NB4 (cell line): ENCODE measurements at regions not wholly inside any gene's neighbourhood (a gene's known extent, or its start where the extent isn't known, plus 50 kb on each side); places are given as distances from the start of the nearest gene placed in this dataset.

Source experiments
- DNase-seq: peaks from one replicate; pipeline ENCODE4 v3.0.0; 2010; ENCODE audit warnings: low read depth
- H3K4me3 ChIP-seq: one replicate; pipeline ENCODE4 v1.5.1; 2011; ENCODE audit warnings: mild to moderate bottlenecking, low read depth, low read length, moderate library complexity
- MYC ChIP-seq: IDR thresholded peaks from 2 replicates; pipeline ENCODE4 v1.6.1; 2011; ENCODE audit warnings: low read depth, low read length
- POLR2A ChIP-seq: IDR thresholded peaks from 2 replicates; pipeline ENCODE4 v1.6.1; 2011; ENCODE audit warnings: mild to moderate bottlenecking; ENCODE audit not compliant: insufficient read length; ENCODE audit errors: extremely low read depth
- TF ChIP-seq, protein P1 (sequence below): IDR thresholded peaks from 2 replicates; pipeline ENCODE4 v1.6.1; 2011; ENCODE audit warnings: low read depth, low read length
- TF ChIP-seq, protein P2 (sequence below): IDR thresholded peaks from one replicate; pipeline ENCODE4 v1.5.1; 2012; ENCODE audit warnings: low read depth, low read length

DNA sequence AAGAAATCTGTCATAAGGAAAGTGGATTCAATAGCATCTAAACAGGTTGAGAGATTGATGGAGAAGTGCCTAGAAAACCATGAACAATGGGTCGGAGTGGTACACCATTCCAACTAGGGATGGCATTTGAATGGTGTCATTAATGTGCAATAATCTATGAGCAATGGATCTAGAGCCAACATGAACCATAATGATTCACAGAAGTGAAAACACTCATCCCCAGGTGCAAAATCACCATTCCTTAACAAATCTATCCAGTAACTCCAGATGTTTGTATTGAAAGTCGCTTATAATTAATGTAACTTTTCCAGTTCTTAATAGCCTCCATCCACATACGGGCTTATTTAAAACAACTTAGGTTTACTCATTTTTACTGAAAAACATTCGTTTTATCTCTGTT is 201.3 kb upstream of the ADGRL4 start:
- TF ChIP-seq POLR2A = no peak
- TF ChIP-seq, protein P1, sequence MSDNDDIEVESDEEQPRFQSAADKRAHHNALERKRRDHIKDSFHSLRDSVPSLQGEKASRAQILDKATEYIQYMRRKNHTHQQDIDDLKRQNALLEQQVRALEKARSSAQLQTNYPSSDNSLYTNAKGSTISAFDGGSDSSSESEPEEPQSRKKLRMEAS = no peak
- TF ChIP-seq, protein P2, sequence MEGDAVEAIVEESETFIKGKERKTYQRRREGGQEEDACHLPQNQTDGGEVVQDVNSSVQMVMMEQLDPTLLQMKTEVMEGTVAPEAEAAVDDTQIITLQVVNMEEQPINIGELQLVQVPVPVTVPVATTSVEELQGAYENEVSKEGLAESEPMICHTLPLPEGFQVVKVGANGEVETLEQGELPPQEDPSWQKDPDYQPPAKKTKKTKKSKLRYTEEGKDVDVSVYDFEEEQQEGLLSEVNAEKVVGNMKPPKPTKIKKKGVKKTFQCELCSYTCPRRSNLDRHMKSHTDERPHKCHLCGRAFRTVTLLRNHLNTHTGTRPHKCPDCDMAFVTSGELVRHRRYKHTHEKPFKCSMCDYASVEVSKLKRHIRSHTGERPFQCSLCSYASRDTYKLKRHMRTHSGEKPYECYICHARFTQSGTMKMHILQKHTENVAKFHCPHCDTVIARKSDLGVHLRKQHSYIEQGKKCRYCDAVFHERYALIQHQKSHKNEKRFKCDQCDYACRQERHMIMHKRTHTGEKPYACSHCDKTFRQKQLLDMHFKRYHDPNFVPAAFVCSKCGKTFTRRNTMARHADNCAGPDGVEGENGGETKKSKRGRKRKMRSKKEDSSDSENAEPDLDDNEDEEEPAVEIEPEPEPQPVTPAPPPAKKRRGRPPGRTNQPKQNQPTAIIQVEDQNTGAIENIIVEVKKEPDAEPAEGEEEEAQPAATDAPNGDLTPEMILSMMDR = no peak
- TF ChIP-seq MYC = no peak
- no peak for DNase-seq
- no peak overlapping the region for H3K4me3 ChIP-seq

DNA sequence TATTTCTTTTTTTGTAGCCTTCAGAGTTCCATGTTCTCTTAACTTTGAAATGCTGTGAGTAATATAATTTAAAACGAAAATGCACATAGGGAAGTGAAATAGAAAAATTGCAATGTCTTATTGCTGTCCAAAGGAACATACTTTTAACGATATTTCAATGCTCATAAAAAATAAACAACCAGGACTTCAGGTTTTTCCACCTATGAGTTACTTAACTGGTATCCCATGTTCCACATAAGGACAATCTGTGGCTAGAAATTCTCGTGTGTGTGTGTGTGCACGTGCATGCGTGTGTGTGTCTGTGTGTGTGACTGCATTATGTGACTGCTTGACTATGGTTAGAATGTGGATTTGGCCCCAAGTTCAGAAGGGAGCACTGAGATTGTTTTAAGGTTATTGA is 200.8 kb upstream of the ADGRL4 start:
- TF ChIP-seq MYC (no peak), POLR2A (no peak)
- TF ChIP-seq, protein P1 = no peak
- TF ChIP-seq, protein P2 = no peak
- no peak for DNase-seq
- H3K4me3 ChIP-seq = no peak overlapping the region

DNA sequence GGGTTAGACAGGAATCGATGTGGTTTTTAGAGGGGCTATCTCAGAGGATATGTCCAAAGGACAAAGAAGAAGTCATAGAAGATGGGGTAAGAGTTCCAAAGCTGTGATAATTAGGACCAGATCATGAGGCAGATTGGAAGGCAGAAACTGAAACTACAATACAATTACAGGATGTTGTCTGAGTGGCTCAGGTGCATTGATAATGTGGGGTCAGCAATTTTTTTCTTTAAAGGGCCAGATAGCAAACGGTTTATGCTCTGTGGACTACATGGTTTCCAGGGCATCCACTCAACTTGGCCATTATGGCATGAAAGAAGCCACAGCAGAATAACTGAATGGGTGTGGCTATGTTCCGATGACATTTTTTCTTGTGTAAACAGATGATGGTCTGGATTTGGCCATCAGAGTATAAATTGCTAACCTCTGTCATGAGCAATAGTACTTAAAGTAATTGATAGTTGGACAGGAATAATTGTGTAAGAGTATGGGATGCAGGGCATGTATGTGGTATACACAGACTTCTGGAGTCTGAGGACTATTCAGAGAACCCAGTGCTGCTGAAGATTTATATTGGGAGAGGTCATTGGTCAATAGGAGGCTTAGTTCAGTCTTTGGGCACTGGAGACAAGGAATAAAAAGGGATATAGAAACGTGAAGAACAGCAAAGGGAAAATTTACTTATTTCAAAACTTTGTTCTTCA is 198.4 kb upstream of the ADGRL4 start:
- TF ChIP-seq POLR2A = no peak
- TF ChIP-seq, protein P1 = no peak
- TF ChIP-seq, protein P2 = no peak
- TF ChIP-seq MYC = no peak
- H3K4me3 ChIP-seq = no peak overlapping the region
- no peak for DNase-seq

DNA sequence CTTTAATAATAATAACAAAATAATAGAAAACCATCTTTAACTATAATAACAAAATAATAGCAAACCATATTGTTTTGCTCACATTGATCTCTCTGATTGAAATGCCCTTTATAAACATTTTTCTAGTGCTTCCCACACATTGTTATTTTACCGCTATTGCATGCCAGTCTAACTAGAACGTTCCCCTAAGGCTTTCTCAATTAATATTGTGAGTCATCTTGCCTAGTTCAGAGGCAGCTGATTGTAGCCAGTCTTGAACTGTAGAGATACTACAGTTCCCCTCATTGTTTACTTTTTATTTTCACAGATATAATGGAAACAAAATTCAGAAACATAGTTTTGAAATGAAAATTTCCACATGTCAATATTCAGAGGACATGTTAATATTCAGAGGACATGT is 192.3 kb upstream of the ADGRL4 start:
- no peak overlapping the region for H3K4me3 ChIP-seq
- TF ChIP-seq, protein P2 = no peak
- TF ChIP-seq POLR2A (no peak), MYC (no peak)
- TF ChIP-seq, protein P1 = no peak
- no peak for DNase-seq

DNA sequence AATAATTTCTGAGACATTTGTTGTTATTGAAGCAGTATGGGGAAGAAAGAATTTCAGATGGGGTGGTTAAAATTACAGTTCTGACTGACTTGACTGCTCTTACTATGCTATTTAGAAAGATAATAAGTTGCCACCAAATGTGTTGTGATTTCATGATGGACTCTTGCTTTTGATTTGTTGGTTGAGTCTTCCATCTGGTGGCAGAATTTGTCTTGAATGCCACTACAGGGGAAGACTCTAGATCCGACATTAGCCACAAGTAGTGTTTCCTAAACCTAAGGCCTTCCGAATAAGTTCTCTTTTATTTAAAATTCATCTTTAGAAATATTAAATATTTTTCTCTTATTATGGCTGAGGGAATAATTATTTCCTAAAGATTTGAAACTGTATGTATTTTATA is 190.9 kb upstream of the ADGRL4 start:
- TF ChIP-seq MYC (no peak), POLR2A (no peak)
- TF ChIP-seq, protein P1 = no peak
- TF ChIP-seq, protein P2 = no peak
- peak; percentile 1 for DNase-seq
- H3K4me3 ChIP-seq = no peak overlapping the region
